ENCODE measurements at regions not wholly inside any gene's neighbourhood (a gene's known extent, or its start where the extent isn't known, plus 50 kb on each side); places are given as distances from the start of the nearest gene placed in this dataset.

- in situ Hi-C loops (cut with MboI; ENCODE audit: low sequenced_read_pairs) (no loop called here), intact Hi-C loops (cut with micrococcal nuclease) (loop anchor here (5.0 kb wide), 1 partner anchor 79 kb away; no protein-coding TSS in a partner anchor), dilution Hi-C loops (cut with HindIII; ENCODE audit: low sequenced_read_pairs, unreplicated experiment) (no loop called here)
- POLR2A ChIA-PET (ENCODE audit: unreplicated experiment) = no interaction called here
- Histone ChIP-seq H2AK9ac (replicated peaks; ENCODE audit: low read depth, low read length, poor library complexity) (no peak overlapping the region), H3K23ac (ENCODE audit: low read depth, low read length) (no peak overlapping the region), H4K5ac (ENCODE audit: low read depth, low read length) (no peak overlapping the region), H3K9ac (ENCODE audit: low read depth, low read length) (no peak overlapping the region), H2BK5ac (ENCODE audit: low read depth, low read length, poor library complexity, severe bottlenecking) (no peak overlapping the region), H3K9me3 (ENCODE audit: control insufficient read depth, insufficient read depth, low read length) (no peaks in the 10 kb centered on the region), H2AK5ac (ENCODE audit: low read depth, low read length) (no peak overlapping the region), H2BK15ac (ENCODE audit: low read depth, low read length) (no peak overlapping the region), H2BK120ac (ENCODE audit: low read depth, low read length) (no peak overlapping the region), H3K27ac (ENCODE audit: insufficient read depth, low read length) (no peak overlapping the region), H3K36me3 (ENCODE audit: control insufficient read depth, insufficient read depth, low read length) (no peaks in the 10 kb centered on the region), H4K8ac (ENCODE audit: low read depth in 2 of 2, low read length in 2 of 2) (peak overlapping the region in 1 of 2 experiments; percentile 9; a peak in 1 of 4 replicates), H3K18ac (ENCODE audit: low read depth, low read length) (no peak overlapping the region), H3K4me3 (ENCODE audit: insufficient read depth, low read depth, low read length) (no peak overlapping the region), H3K4ac (ENCODE audit: low read depth, low read length) (no peak overlapping the region), H2BK20ac (ENCODE audit: low read depth, low read length) (no peak overlapping the region), H3K79me1 (ENCODE audit: low read depth in 1 of 2, low read length in 2 of 2) (peaks cover 5 to 31% of the 10 kb centered on the region in 2 experiments; a peak in 2 of 4 replicates), H2AFZ (replicated peaks; ENCODE audit: low read length, poor library complexity) (no peak overlapping the region), H3K56ac (ENCODE audit: extremely low read depth, insufficient read depth, low read length) (no peak overlapping the region), H3K14ac (replicated peaks; ENCODE audit: low read depth, low read length) (no peak overlapping the region), H3K4me2 (ENCODE audit: low read depth, low read length) (no peak overlapping the region), H3K9me1 (ENCODE audit: insufficient read depth, low read length) (peaks cover 17% of the 10 kb centered on the region), H3K4me1 (ENCODE audit: control insufficient read depth, insufficient read depth, low read length) (peaks cover 20% of the 10 kb centered on the region), H3K27me3 (ENCODE audit: control insufficient read depth, insufficient read depth, low read length) (no peaks in the 10 kb centered on the region), H4K91ac (ENCODE audit: insufficient read depth, low read depth, low read length) (no peak overlapping the region), H4K20me1 (ENCODE audit: insufficient read depth, low read length) (peaks cover 7% of the 10 kb centered on the region; the same call in 1 of the 2 replicates)
- DNase-seq (no peak), ATAC-seq (ENCODE audit: low read depth) (no peak)
- BruUV-seq (replicated peaks) = no TSS peak
- 100% methylated on average over 3 of the region's 7 CpGs; no CpG with 5 or more reads in 1 of the 2 experiments for WGBS, 2 experiments (ENCODE audit: extremely low coverage in 2 of 2, insufficient read length in 1 of 2)
- CTCF ChIA-PET = no interaction called here
- TF ChIP-seq RFX5 (IDR thresholded peaks at IDR 0.05; ENCODE audit: low read depth, low read length) = no peak
- no peak for TF ChIP-seq MXI1 (IDR thresholded peaks at IDR 0.05; ENCODE audit: borderline replicate concordance, low read depth, low read length)
- TF ChIP-seq CEBPB (IDR thresholded peaks at IDR 0.05; ENCODE audit: low read depth, low read length) = no peak
- TF ChIP-seq MAFK (IDR thresholded peaks at IDR 0.05; ENCODE audit: low read depth, low read length) = no peak
- TF ChIP-seq CHD1 (IDR thresholded peaks at IDR 0.05; ENCODE audit: low read depth, low read length) = no peak
These were observed 78.5 kb downstream of the SIPA1L2 start for GRCh38 chr1:232551386-232551785.

Measured in IMR-90 (cell line).